Muscle of arm (tissue), 1 donor: ENCODE measurements at regions not wholly inside any gene's neighbourhood (a gene's known extent, or its start where the extent isn't known, plus 50 kb on each side); places are given as distances from the start of the nearest gene placed in this dataset.

Source experiments
- DNase-seq: peaks from one replicate; pipeline ENCODE4 v3.0.0-alpha.2; 2013

DNA sequence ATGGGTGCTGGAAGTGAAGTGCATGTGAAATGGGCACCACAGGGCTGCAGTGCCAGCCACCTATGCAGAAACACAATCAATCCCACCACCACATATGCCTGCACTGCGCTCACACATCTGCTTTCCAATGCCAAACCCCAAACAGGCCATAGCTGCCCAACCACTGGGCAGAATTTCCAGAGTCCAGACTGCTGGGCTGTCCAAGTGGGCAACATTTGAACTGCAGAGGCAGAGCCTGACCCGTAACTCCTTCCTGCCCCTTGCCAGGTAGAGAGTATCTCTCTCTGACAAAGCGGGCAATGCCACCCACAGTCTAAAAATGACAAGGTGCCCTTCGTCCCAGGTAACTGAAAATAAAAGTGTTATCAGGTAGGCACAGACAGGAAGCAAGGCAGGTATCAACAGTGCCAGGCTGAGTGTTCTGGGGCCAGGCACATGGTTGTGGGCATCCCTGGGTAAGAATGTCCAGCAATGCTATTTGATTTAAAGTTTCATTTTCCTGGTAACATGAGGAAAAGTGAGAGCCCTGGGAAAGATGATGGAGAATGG is 79.5 kb downstream of the FOXA2 start:
- no peak for DNase-seq

DNA sequence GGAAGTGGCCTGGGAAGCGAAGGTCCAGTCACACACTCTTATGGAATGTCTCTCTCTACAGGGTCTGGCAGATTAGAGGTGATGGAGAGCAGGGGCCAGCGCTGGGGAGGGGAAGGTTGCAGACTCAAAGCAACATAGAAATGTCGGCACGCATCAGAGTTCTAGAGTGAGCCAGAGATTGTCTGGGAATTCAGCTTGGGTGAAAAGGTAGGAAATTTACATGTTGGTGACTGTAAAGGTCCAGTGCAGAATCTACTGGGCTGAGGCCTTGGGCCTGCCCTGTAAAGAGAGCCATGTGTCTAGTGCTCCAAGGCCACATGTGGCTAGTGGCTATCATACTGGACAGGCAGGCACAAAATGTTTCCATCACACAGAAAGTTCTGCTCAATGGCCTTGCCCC is 80.8 kb downstream of the FOXA2 start:
- DNase-seq = no peak

DNA sequence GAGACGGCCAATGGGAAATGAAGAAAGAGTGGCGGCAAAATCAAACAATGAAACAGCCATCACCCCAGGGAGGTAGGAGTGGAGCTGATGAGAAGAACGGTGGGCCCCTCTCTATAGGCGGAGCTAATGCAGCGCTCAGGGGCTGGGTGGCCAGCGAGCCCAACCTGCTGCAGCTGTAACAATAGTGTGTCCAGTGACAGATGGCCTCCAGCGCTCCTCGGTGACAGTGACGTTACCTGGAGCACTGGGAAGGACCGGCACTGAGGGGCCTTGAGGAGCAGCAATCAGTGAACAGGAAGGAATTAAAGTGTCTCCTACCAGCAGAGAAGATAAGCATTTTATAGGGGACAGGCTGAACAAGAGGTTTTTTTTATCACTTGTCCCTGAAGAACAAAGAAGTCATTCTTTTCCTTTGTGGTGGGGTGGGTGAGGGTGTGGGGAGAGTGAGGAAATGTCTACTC is 81.6 kb downstream of the FOXA2 start:
- no peak for DNase-seq

DNA sequence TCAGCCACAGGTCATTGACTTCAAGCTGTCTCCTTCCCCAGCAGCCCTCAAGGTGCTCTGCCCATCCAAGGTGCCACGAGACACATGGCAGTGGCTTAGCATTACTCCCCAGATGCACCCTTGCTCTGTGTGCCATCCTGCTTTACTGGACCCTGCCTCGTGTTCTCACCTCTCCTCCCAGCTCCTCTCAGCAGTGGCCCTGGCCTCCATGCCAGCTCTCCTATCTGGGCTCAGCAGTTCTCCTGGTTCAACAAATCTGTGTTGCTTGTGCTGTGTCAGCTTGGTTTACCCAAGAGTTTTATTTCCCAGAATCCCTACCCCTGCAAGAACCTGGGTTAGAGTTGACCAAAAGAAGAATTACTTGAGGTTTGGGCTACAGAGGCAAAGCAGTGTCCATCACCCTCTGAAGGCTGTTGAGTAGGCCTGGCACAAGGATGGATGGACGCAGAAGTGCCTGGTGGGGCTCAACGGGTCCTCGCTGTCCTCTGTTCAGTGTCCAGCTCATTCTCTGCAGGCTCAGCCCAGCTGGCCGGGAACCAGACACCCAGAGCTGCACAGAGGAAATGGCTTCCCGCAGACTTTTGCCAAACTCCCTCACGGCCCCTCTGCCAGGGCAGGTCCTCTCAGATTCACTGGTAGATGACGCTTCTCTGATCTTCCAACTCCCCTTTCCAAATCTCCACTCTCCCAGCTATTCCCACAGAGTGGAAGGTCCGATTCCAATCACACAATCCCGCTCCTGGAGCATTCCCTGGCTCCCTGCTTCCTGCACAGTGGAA is 82.6 kb downstream of the FOXA2 start:
- no peak for DNase-seq

DNA sequence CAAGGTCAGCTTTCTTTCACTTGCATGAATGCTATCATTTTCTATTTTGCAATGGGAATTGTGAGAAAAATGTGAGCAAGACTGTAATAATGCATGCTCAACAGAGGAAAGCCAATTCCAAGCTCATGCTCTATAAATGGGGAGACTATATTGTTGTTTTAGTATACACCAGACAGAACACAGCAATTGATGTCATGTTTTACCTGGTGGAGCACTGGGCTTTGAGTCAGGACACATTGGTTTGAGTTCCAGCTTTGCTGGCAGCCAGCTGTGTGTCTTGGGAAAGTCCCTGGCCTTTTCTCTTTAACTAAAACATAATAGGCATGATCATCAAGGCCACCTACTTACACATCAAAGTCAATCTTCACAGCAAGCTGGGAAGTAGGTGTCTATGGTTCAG is 83.3 kb downstream of the FOXA2 start:
- no peak for DNase-seq

DNA sequence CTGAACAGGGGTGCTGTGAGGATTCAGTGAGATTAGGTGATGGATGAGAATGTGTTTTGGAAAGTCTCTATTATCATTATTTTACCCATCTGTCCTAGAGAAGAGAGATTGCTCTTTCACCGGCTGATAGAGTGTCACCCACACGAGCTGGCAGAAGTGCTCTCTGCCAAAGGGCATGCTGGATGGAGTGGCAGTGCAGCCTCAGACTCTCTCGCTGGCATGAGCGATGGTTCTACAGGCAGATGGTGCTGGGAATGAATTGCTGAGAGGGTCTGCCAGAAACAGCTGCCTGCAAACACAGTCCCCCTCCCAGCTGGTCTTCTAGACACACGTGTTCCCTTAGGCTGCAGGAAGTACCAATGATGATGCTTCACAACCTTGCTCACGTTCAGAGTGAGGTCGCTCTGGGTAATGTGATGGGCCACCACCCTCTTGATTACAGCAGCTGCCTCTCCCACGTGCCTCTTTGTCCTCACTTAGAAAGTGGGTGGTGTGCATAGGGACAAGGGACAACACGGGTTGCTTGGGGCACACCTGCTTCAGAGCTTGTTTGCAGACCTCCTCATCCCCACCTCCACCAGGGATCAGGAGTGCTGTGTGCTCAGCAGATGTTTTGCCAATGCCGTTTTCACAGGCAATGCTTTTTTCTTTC is 84.7 kb downstream of the FOXA2 start:
- no peak for DNase-seq

DNA sequence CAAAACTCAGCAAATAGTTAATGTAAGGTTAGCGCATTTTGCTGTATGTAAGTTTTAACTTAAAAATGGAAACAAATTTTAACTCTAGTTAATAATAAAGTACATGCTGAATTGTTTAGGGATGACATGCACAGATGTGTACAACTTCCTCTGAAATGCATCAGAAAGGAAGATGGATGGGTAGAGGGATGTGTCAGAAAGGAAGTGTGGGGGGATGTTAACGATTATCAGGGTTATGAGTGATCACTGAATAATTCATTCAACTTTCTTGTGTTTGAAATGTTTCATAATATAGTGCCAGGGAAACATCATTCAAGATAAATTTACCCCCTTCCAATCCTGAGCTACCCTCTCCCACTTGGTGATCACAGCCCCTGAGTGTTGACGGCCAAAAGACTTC is 87.6 kb downstream of the FOXA2 start:
- DNase-seq = no peak

DNA sequence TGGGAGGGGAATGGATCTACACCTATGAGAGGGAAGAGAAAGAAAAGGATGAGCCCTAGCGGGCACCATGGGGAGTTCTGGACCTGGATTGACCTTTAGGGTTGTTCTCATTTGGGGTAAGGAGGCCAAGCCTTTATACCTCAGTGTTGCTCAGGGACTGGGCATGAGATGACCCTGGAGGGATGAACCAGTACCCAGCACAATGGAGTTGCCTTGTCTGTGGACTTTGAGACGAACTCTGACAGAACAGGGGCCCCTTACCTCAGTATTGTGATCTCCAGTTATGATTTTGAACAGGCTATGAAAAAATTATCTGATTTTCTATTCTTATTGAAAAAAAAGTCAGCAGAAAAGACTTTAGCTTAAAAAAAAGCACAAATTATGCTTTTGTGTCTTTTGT is 88.6 kb downstream of the FOXA2 start:
- DNase-seq = no peak

DNA sequence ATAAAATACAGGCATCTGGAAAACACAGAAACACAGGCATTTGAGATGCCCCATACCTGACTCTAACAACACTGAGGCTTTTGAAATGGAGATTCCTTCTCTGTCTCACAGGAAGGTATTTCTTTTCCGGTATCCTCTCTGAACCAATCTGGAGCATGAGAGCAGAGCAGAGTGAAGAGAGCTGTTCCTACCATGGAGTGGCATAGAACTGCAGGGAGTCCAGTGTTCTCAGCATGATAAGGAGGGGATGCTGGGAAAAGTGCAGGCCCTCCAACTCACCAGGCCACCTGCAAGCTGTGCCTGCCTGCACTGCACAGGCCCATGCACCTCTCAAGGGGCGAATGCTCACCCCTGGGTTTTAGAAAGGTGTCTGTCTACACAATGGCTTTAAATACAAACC is 89.2 kb downstream of the FOXA2 start:
- DNase-seq = no peak

DNA sequence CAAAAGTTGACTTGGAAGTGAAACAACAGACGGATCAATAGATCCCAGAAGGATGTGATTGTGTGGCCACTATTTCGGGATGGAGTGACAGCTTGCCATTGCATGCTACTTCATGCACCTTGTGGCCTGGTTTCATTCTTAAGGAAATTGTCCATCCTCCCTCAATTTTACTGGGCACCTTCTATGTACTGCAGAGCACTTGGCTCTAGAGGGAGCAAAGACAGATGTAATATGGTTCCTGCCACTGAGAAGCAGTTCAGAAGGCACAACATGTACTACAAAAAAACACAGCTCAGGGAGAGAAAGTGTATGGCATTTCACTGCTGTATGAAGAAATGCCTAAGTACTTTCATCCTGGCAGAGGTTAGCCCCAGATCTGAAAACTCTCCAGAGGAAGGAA is 91.9 kb downstream of the FOXA2 start:
- no peak for DNase-seq

DNA sequence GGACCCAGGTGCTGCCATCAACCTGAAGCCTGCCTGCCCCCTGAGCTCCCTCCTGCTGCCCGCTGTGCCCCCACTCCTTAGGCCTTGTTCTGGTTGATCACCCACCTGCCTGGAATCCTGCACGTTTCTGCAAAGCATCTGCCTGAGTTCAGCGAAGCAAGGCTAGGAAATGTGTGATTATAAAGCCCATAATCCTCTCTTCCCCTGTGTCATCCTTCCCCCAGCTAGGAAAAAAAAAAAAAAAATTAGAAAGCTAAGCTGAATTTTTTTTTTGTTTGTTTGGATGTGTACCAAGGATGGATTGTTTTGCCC is 93.2 kb downstream of the FOXA2 start:
- DNase-seq = no peak

DNA sequence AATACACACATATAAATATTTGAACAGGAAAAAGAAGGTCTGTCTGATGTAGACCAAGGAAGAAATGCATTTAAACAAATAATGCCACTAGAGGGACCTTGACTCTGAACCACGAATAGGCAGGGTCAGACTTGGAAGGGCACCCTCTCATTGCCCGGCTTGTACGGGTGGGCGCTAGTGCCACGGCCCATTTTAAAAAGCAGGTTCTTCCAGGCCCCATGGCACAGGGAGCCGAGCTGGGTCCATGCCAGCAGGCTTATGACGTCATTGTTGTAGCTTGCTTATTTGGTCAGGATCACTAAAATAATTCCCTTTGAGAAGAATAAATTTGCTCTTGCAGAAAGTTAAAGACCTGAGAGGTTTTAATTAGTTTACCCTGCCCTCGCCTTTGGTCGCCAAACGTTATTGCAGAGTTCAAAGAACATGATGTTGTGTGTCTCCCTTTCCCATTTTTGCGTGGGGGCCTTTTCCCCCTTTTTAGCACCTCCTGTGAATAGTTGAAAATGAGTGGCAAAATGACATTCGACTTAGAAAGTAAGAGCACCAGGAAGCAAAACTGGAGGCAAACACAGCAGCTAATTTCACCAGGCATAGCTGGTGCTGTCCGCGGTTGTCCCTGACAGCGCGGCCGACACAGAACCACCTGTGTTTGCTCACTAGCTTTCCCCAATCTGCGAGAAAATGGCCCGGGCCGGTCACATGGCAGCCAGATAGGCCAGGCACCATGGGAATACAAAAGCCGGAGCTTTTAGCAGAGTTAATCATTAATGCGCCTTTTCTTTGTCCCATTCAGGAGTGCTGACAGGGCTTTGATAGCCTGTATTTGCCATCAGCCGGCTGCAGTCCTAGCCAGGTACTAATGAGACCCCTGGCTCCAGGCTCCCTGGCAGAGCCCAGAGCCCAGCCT is 93.8 kb downstream of the FOXA2 start:
- DNase-seq = no peak

DNA sequence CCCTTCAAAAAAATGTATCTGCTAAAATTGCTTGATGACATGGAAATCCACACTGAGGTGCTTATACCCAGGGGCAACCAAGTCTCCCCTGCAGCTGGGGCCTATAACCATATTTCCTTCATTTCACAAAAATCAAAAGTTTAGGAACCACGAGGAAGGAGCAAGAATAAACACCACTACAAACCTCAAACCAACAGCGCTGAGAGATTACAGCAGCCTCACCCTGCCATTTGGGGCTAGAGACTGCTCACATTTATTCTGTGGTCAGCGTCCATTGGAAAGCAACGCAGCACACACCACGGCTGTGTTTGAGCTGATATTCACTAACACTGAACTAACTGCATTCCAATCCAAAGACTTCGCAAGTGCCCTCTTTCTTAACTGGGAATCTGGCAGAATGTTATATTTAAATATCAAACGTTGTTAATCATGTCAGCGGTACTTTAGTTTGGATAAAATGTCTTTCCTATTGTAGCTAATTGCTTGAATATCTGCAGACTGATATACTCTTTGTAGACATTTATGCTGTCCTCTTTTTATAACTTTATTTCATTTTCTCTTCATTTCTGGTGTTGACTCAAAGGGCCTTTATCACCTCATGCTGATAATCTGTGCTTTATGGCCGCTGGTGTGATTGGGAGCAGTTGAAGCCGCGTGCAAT is 94.6 kb downstream of the FOXA2 start:
- no peak for DNase-seq

DNA sequence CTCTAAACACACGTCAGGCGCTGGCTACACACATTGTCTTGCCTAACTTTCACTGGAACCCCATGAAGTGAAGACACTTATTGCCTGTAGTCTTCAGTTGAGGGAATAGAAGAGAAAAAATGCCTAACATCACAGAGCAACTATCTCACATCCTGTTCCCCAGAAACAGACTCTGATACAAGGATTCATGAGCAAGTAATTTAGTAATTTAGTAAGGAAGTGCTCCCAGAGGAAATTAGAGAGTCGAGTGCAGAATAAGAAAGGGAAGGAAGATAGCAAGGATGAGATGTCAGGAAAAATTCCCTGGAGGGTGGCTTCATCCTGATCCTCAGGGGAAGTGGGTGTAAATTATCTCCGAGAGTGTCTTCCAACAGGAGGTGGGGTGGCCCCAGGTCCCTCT is 104.0 kb downstream of the FOXA2 start:
- DNase-seq = no peak

DNA sequence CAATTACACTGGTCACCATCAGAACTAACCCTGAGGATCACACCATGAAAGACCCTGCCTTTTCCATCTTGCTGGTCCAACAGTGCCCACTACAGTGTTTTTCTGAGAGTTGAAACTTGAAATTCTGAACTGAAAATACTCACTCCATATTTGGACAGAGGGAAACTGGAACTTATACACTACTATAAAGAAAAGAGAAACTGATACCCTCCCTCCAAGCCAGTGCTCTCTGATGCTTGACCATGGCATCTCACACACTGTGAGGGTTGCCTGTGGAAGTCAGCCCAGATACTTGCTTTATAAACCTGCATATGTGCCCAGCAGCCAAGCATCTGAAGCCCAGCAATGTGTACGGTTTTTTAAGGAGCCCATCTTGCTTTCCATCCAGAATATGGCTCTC is 108.7 kb downstream of the FOXA2 start:
- DNase-seq = no peak

DNA sequence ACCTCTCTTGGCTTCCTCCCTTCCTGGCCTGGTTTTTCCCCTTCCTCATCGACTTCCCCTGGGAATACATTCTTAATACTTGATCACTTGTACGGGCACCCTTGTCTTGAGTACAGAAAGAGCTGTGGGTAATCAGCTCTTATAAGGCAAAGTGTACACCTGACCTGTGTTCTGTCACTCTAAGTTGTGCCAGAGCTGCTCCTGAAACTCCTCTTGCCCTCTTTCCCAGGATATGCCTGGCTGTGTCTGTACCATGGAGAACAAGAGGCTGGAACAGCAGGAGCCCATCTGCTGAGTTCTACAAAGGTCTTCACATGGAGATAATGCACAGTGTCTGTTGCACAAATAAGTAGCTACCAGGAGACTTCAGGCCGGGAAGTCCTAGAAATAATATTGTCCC is 110.1 kb downstream of the FOXA2 start:
- DNase-seq = no peak

DNA sequence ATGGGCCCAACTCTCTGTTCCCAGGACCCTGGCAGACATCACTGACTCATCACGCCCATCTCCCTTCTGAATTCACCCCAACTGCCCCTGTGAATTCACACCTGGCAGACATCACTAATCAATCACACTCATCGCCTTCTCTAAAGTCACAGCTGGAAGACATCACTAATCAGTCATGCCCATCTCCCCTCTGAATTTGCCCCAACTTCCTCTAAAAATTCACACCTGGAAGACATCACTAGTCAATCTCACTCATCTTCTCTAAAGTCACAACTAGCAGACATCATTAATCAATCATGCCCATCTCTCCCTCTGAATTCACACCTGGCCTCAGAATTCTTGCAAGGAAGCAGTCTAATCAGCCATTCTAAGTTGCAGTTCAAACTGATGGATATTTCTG is 111.1 kb downstream of the FOXA2 start:
- DNase-seq = no peak

DNA sequence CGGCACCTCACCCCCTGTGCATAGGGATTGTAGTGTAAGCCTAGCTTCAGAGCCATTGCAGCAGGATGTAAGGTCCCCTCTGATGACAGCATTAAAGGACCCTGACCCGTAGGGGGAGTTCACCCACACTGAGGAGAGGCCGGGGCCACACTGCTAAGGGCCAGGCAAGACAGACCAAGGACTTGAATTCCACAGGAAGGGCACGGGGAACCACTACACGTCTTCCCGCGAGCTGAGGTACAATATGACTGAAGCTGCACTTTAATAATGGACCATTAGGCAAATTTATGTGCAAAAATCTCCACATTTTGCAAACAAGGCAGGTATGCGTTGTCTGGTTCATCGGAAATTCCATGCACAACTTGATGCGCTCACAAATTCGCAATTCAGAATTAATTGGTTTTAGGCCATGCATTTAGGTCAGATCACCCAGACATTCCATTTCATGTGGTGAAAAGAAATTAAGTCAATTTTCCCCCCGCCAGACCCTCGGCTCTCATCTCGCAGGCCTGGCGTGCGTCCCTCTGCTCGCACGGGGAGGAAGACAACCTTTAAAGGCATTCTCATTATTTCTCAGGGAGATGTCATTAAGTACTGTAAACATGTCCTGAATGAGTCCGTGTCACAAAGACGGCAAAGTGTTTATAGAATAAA is 111.8 kb downstream of the FOXA2 start:
- no peak for DNase-seq

DNA sequence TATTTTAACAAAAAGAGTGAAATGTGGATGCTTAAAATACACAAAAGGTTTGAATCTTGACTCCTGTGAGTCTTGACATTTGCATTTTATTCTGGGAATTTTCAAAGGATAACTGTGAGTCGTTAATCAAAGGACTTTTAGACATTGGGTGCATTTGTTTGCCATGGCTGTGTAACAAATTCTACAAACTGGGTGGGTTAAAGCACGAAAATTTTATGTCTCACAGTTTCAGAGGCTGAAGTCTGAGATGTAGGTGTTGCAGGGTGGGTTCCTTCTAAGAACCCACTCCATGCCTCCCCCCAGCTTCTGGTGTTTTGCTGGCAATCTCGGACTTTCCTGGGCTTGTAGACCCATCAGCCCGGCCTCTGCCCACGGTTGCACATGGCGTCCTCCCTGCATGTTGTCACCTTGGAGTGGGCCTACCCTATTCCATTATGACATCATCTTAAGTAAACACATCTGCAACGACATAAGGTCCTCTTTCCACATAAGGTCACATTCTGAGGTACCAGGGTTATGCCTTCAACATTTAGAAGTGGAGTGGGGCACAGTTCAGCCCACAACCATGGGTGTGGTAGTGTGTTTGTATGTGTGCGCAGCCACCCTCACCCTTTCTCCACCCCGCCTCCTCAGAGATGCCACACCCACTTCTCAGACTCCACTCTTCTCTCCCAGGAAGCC is 113.1 kb downstream of the FOXA2 start:
- no peak for DNase-seq

DNA sequence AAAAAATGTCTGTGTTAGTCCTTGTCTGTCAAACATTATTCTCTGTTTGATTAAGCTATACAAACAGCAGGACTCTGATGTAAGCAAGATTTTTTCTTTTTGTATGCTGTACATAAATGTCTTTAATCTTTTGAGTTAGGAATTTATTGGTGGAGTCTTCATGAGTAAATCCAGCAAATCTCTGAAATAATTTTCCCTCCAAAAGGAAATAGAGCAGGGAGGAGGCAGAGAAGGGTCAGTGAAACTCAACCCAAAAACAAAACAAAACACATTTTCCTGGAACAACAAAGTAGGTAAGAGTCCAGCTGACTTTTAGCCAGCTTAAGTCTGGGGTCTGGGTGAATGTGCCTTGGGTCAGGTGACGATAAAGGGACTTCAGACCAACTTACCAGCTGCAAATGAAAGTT is 113.7 kb downstream of the FOXA2 start:
- no peak for DNase-seq
